PC-9 (cell line): ENCODE measurements at regions not wholly inside any gene's neighbourhood (a gene's known extent, or its start where the extent isn't known, plus 50 kb on each side); places are given as distances from the start of the nearest gene placed in this dataset.

ENCODE experiments used
- BruUV-seq: library from RNA; stranded (reverse); fragments of 400-500 nt; replicated peaks from 2 replicates; lab custom pipeline; 2021; lab: Mats Ljungman, UMichigan
- CTCF ChIA-PET: fragments of 300-600 bp; sonication (Branson Sonifier 250); formaldehyde crosslinking; loops from one replicate; lab custom pipeline; 2022; ENCODE audit warnings: antibody characterized with exemption; lab: Charles Lee
- POLR2A ChIA-PET: fragments of 300-600 bp; sonication (Branson Sonifier 250); formaldehyde crosslinking; loops from one replicate; lab custom pipeline; 2022; ENCODE audit warnings: antibody characterized with exemption; ENCODE audit not compliant: unreplicated experiment; lab: Charles Lee
- DNase-seq, 2 experiments: peaks; one replicate each; pipeline versions ENCODE4 v3.0.0 to v3.0.0-alpha.2; 2015 to 2022; ENCODE audit warnings: mixed read lengths in 1 of 2
- H2AFZ ChIP-seq: fragments of 200-600 bp; sonication (generic); 2 replicates; pipeline ENCODE4 v1.8.1; 2017; ENCODE audit warnings: antibody characterized with exemption
- H3F3A ChIP-seq: fragments of 200-600 bp; sonication (generic); 2 replicates; pipeline ENCODE4 v1.8.1; 2017; ENCODE audit warnings: antibody characterized with exemption, mild to moderate bottlenecking, low read depth; ENCODE audit not compliant: insufficient read depth
- H3K27ac ChIP-seq: fragments of 200-600 bp; sonication (generic); 2 replicates; pipeline ENCODE4 v1.6.1; 2016; ENCODE audit warnings: mixed run types
- H3K27me3 ChIP-seq: fragments of 200-600 bp; sonication (generic); 2 replicates; pipeline ENCODE4 v1.6.1; 2016; ENCODE audit warnings: low read depth, mixed run types; ENCODE audit not compliant: insufficient read depth
- H3K36me3 ChIP-seq: fragments of 200-600 bp; sonication (generic); 2 replicates; pipeline ENCODE4 v1.6.1; 2016; ENCODE audit warnings: low read depth, mixed run types
- H3K4me1 ChIP-seq: fragments of 200-600 bp; sonication (generic); replicated peaks from 2 replicates; pipeline ENCODE4 v1.6.1; 2016; ENCODE audit warnings: mixed run types; ENCODE audit not compliant: insufficient read depth
- H3K4me2 ChIP-seq: fragments of 200-600 bp; sonication (generic); 2 replicates; pipeline ENCODE4 v1.6.1; 2017; ENCODE audit warnings: mixed run types
- H3K4me3 ChIP-seq: fragments of 200-600 bp; sonication (generic); 2 replicates; pipeline ENCODE4 v1.6.1; 2016; ENCODE audit warnings: mixed run types
- H3K79me2 ChIP-seq: fragments of 200-600 bp; sonication (generic); 2 replicates; pipeline ENCODE4 v1.6.1; 2017; ENCODE audit warnings: low read depth, mixed run types
- H3K9me2 ChIP-seq: fragments of 200-600 bp; sonication (generic); 2 replicates; pipeline ENCODE4 v1.8.1; 2017; ENCODE audit warnings: mild to moderate bottlenecking; ENCODE audit not compliant: insufficient read depth
- H3K9me3 ChIP-seq: fragments of 200-600 bp; sonication (generic); 2 replicates; pipeline ENCODE4 v1.8.1; 2016; ENCODE audit warnings: low read depth; ENCODE audit not compliant: insufficient read depth
- H4K20me1 ChIP-seq: fragments of 200-600 bp; sonication (generic); 2 replicates; pipeline ENCODE4 v1.8.1; 2017; ENCODE audit not compliant: insufficient read depth
- CTCF ChIP-seq: fragments of 200-600 bp; sonication (generic); conservative IDR thresholded peaks from 2 replicates; pipeline ENCODE4 v1.6.1; 2017; ENCODE audit warnings: mixed run types, antibody characterized with exemption, mild to moderate bottlenecking, moderate library complexity
- EZH2 ChIP-seq: fragments of 200-600 bp; sonication (generic); IDR thresholded peaks from 2 replicates; pipeline ENCODE4 v1.8.0; 2017; ENCODE audit warnings: antibody characterized with exemption, low read depth
- intact Hi-C: fragments of 100-400 bp; cut with micrococcal nuclease; formaldehyde crosslinking; loops from one replicate; pipeline ENCODE4 v1.10.0; 2022; ENCODE audit not compliant: unreplicated experiment

GRCh38 chr4:173919196-173919595 lies 364.3 kb downstream of the FBXO8 start:
- no peak overlapping the region for H2AFZ ChIP-seq
- no peak overlapping the region for H3K4me3 ChIP-seq
- no peaks in the 10 kb centered on the region for H3K27me3 ChIP-seq
- POLR2A ChIA-PET, result no interaction called here
- TF ChIP-seq CTCF, result no peak
- TF ChIP-seq EZH2, result no peak
- H3K9me2 ChIP-seq, result no peaks in the 10 kb centered on the region
- no peaks in the 10 kb centered on the region for H3F3A ChIP-seq
- H3K4me1 ChIP-seq, result no peaks in the 10 kb centered on the region
- no peaks in the 10 kb centered on the region for H4K20me1 ChIP-seq
- intact Hi-C loops, result no loop called here
- BruUV-seq, result no TSS peak
- no peaks in the 10 kb centered on the region for H3K9me3 ChIP-seq
- CTCF ChIA-PET, result no interaction called here
- H3K36me3 ChIP-seq, result no peaks in the 10 kb centered on the region
- H3K27ac ChIP-seq, result no peak overlapping the region
- H3K4me2 ChIP-seq, result no peak overlapping the region
- H3K79me2 ChIP-seq, result no peaks in the 10 kb centered on the region
- no peak for DNase-seq

- no peak for DNase-seq
- intact Hi-C loops, result no loop called here
- Histone ChIP-seq H3F3A (no peaks in the 10 kb centered on the region), H4K20me1 (no peaks in the 10 kb centered on the region), H3K4me3 (no peak overlapping the region), H3K4me2 (no peak overlapping the region), H3K4me1 (no peaks in the 10 kb centered on the region), H3K27ac (no peak overlapping the region), H3K79me2 (no peaks in the 10 kb centered on the region), H3K9me3 (no peaks in the 10 kb centered on the region), H2AFZ (no peak overlapping the region), H3K36me3 (no peaks in the 10 kb centered on the region), H3K9me2 (no peaks in the 10 kb centered on the region), H3K27me3 (no peaks in the 10 kb centered on the region)
- TF ChIP-seq CTCF (no peak), EZH2 (no peak)
- no TSS peak for BruUV-seq
- ChIA-PET POLR2A (no interaction called here), CTCF (no interaction called here)
Measured at GRCh38 chr4:173917255-173917960, 366.1 kb downstream of the FBXO8 start.

GRCh38 chr4:173913496-173913895 lies 370.0 kb downstream of the FBXO8 start:
- Histone ChIP-seq H3K27me3 (no peaks in the 10 kb centered on the region), H3K79me2 (no peaks in the 10 kb centered on the region), H3F3A (no peaks in the 10 kb centered on the region), H3K9me2 (no peaks in the 10 kb centered on the region), H3K4me3 (no peak overlapping the region), H3K27ac (no peak overlapping the region), H3K9me3 (no peaks in the 10 kb centered on the region), H3K4me1 (no peaks in the 10 kb centered on the region), H4K20me1 (no peaks in the 10 kb centered on the region), H3K4me2 (no peak overlapping the region), H2AFZ (no peak overlapping the region), H3K36me3 (no peaks in the 10 kb centered on the region)
- ChIA-PET CTCF (no interaction called here), POLR2A (interaction anchor here (0.6 to 0.7 kb wide), 2 partner anchors 8 to 261 kb away, joined by 3 to 10 read pairs; no protein-coding TSS in a partner anchor)
- intact Hi-C loops, result no loop called here
- DNase-seq, result no peak
- no TSS peak for BruUV-seq
- TF ChIP-seq EZH2 (no peak), CTCF (no peak)
